ENCODE measurements at regions not wholly inside any gene's neighbourhood (a gene's known extent, or its start where the extent isn't known, plus 50 kb on each side); places are given as distances from the start of the nearest gene placed in this dataset.

GRCh38 chr2:67499989-67500388, 102.9 kb downstream of the ETAA1 start:
- no peak for TF ChIP-seq ZNF8 (CRISPR knock-in tag; IDR thresholded peaks at IDR 0.05)
- TF ChIP-seq POU6F1 (CRISPR knock-in tag; IDR thresholded peaks at IDR 0.05; ENCODE audit: borderline replicate concordance, low read depth), result no peak
- TF ChIP-seq CSRNP3 (CRISPR knock-in tag; IDR thresholded peaks at IDR 0.05), result no peak
- no peak for TF ChIP-seq RARB (CRISPR knock-in tag; IDR thresholded peaks at IDR 0.05)
- no peak for TF ChIP-seq ZFP30 (CRISPR knock-in tag; IDR thresholded peaks at IDR 0.05)
- no peak for TF ChIP-seq CREB5 (CRISPR knock-in tag; IDR thresholded peaks at IDR 0.05; ENCODE audit: low read depth)
- no peak for TF ChIP-seq ARNTL (CRISPR knock-in tag; IDR thresholded peaks at IDR 0.05; ENCODE audit: borderline replicate concordance, low read depth)
- TF ChIP-seq SNAI2 (CRISPR knock-in tag; IDR thresholded peaks at IDR 0.05), result no peak
